ENCODE measurements at regions not wholly inside any gene's neighbourhood (a gene's known extent, or its start where the extent isn't known, plus 50 kb on each side); places are given as distances from the start of the nearest gene placed in this dataset.

- H3K4me3 ChIP-seq (replicated peaks in 1 of 3; ENCODE audit: insufficient read depth in 1 of 3, low read depth in 2 of 3, low read length in 3 of 3) = no peak overlapping the region
- peaks cover 65% of the 10 kb centered on the region for H3K4me1 ChIP-seq (ENCODE audit: insufficient read depth, low read length)
- intact Hi-C loops (cut with micrococcal nuclease; ENCODE audit: unreplicated experiment) = no loop called here
- H3K36me3 ChIP-seq (replicated peaks in 1 of 2; ENCODE audit: control insufficient read depth in 1 of 2, insufficient read depth in 2 of 2, low read length in 2 of 2) = no peaks in the 10 kb centered on the region
- no peak for DNase-seq (ENCODE audit: low spot score)
- 14% methylated on average over 5 of the region's 5 CpGs for WGBS (ENCODE audit: low lambda C conversion rate)
- ATAC-seq = no peak
- H2AFZ ChIP-seq (ENCODE audit: low read length) = no peak overlapping the region
- H3K27me3 ChIP-seq (ENCODE audit: control insufficient read depth in 1 of 2, insufficient read depth in 2 of 2, low read length in 2 of 2) = no peaks in the 10 kb centered on the region
- FAIRE-seq = no peak
- ChIA-PET CTCF (ENCODE audit: low intra/inter-chr PET ratio, low total read pairs) (no interaction called here), POLR2A (no interaction called here)
- H3K79me2 ChIP-seq (ENCODE audit: insufficient read depth, low read length) = no peaks in the 10 kb centered on the region
- in situ Hi-C loops (cut with HindIII; ENCODE audit: extremely low pct_ligation_motif_present, low pct_unique_long_range_greater_than_20kb) = no loop called here
- no peaks in the 10 kb centered on the region for H4K20me1 ChIP-seq (ENCODE audit: insufficient read depth, low read length)
- no TSS peak for BruUV-seq (replicated peaks)
- no peaks in the 10 kb centered on the region for H3K9me3 ChIP-seq (ENCODE audit: low read length)
- H3K4me2 ChIP-seq (ENCODE audit: low read depth, low read length) = no peak overlapping the region
- no peak overlapping the region for H3K9ac ChIP-seq (ENCODE audit: insufficient read depth, low read depth, low read length)
- H3K27ac ChIP-seq (ENCODE audit: extremely low read length, insufficient read depth, low read length) = no peak overlapping the region
- no peak for TF ChIP-seq RARG (CRISPR knock-in tag; IDR thresholded peaks at IDR 0.05; ENCODE audit: low read depth)
- no peak for TF ChIP-seq ATF3 (CRISPR knock-in tag; IDR thresholded peaks at IDR 0.05)
- no peak for TF ChIP-seq ISL2 (CRISPR knock-in tag; IDR thresholded peaks at IDR 0.05)
- no peak for TF ChIP-seq KLF13 (CRISPR knock-in tag; IDR thresholded peaks at IDR 0.05)
- no peak for TF ChIP-seq MAFF (IDR thresholded peaks at IDR 0.05; ENCODE audit: low read depth, low read length)
- no peak for TF ChIP-seq ZNF761 (CRISPR knock-in tag; conservative IDR thresholded peaks at IDR 0.05)
- no peak for TF ChIP-seq RCOR2 (CRISPR knock-in tag; IDR thresholded peaks at IDR 0.05)
- no peak for TF ChIP-seq ZNF562 (CRISPR knock-in tag; IDR thresholded peaks at IDR 0.05; ENCODE audit: borderline replicate concordance)
- TF ChIP-seq ZBTB43 (CRISPR knock-in tag; conservative IDR thresholded peaks at IDR 0.05) = no peak
- no peak for TF ChIP-seq NR2F1 (CRISPR knock-in tag; IDR thresholded peaks at IDR 0.05)
Measured at GRCh38 chr4:184890499-184890898, 64.7 kb upstream of the ACSL1 start.

Data from HepG2 (cell line).